ENCODE measurements at regions not wholly inside any gene's neighbourhood (a gene's known extent, or its start where the extent isn't known, plus 50 kb on each side); places are given as distances from the start of the nearest gene placed in this dataset.

DNA sequence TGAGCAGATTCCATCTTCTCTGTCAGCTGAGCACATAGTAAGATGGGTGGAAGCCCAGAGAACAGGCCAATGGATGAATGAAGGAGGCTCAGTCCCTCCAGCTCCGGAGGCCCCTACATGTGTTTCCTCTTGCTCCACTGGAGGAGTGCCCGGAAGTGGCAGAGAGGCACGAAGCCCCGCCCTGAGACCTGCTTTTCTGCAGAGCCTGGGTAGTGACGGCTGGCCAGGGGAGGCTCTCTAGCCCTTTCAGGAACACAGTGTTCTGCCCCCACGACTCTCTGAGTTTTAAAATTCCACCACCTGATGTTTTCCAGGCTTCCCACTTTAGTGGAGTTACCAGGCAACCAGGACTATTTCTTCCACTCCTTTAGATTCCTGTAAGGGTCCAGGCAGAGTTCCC lies 149.4 kb upstream of the SLC6A11 start:
- TF ChIP-seq, protein P1, sequence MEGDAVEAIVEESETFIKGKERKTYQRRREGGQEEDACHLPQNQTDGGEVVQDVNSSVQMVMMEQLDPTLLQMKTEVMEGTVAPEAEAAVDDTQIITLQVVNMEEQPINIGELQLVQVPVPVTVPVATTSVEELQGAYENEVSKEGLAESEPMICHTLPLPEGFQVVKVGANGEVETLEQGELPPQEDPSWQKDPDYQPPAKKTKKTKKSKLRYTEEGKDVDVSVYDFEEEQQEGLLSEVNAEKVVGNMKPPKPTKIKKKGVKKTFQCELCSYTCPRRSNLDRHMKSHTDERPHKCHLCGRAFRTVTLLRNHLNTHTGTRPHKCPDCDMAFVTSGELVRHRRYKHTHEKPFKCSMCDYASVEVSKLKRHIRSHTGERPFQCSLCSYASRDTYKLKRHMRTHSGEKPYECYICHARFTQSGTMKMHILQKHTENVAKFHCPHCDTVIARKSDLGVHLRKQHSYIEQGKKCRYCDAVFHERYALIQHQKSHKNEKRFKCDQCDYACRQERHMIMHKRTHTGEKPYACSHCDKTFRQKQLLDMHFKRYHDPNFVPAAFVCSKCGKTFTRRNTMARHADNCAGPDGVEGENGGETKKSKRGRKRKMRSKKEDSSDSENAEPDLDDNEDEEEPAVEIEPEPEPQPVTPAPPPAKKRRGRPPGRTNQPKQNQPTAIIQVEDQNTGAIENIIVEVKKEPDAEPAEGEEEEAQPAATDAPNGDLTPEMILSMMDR (conservative IDR thresholded peaks at IDR 0.05; ENCODE audit: low read length), result no peak
- no peak for TF ChIP-seq EZH2phosphoT487 (IDR thresholded peaks at IDR 0.05; ENCODE audit: borderline replicate concordance, low read depth, low read length)

Data from OCI-LY7 (cell line).